Pancreas (tissue), 10 donors: ENCODE measurements at regions not wholly inside any gene's neighbourhood (a gene's known extent, or its start where the extent isn't known, plus 50 kb on each side); places are given as distances from the start of the nearest gene placed in this dataset.

Experiments
- ATAC-seq, 4 donors: fragments of 200-7000 bp; cut with Tn5 transposase; one replicate each; pipeline versions ENCODE4 v1.8.0 to v1.9.1; 2020; ENCODE audit warnings: mild to moderate bottlenecking in 4 of 4, moderate library complexity in 4 of 4
- DNase-seq, 6 donors: peaks; one replicate each; pipeline ENCODE4 v3.0.0-alpha.2; 2020
- FAIRE-seq: peaks from 2 replicates; lab custom pipeline; 2012; peaks lifted over from hg19 to GRCh38; lab: Jason Lieb, UNC
- H3K27ac ChIP-seq, 4 donors: fragments of 200-600 bp; sonication (generic); 1 replicate in 3 of 4; 2 replicates in 1 of 4; pipeline versions ENCODE4 v1.5.0 to v1.8.0; 2020
- H3K27me3 ChIP-seq, 4 donors: fragments of 200-600 bp; one replicate each; pipeline ENCODE4 v1.8.0; 2021
- H3K36me3 ChIP-seq, 3 donors: fragments of 200-600 bp; sonication (generic) in 1 of 3; one replicate each; pipeline versions ENCODE4 v1.5.0 to v1.8.0; 2020 to 2021
- H3K4me1 ChIP-seq, 3 donors: fragments of 200-600 bp; one replicate each; pipeline ENCODE4 v1.8.0; 2021
- H3K4me3 ChIP-seq, 4 donors: fragments of 200-600 bp; sonication (generic) in 2 of 4; one replicate each; pipeline versions ENCODE4 v1.5.0 to v1.8.0; 2020 to 2021
- H3K9me3 ChIP-seq, 4 donors: fragments of 200-600 bp; one replicate each; pipeline ENCODE4 v1.8.0; 2021
- WGBS, 2 donors: extraction: QIAGEN DNeasy Blood & Tissue Kit; methylation state at CpG; one replicate each; pipeline ENCODE4 v1.1.7; 2013; 5-methylcytosine and 5-hydroxymethylcytosine counted together
- intact Hi-C, 3 donors: fragments of 100-400 bp; cut with DNase I; formaldehyde crosslinking; loops; one replicate each; pipeline versions ENCODE4 v1.11.1 to v1.14.2; 2022
- TF ChIP-seq, protein P1 (sequence below), 4 donors: fragments of 200-600 bp; sonication (generic) in 3 of 4; IDR thresholded peaks; one replicate each; pipeline versions ENCODE4 v1.5.0 to v1.8.0; 2021; ENCODE audit warnings: antibody characterized with exemption in 4 of 4
- donor health status: healthy with polysubstance abuse.
- donor health status: DM: no; HTN: no; CAD: no; lungs with moderate emphysema.
- donor health status: DM: no; HTN: no; CAD: no.
- donor health status: control.
- donor health status: control.
- donor health status: Bipolar disorder and iron deficiency.
- donor health status: DM: yes; HTN: yes; CAD: no.
- donor health status: DM: no; HTN: no; CAD: no.
- donor health status: DM: no; HTN: no; CAD: no.
- donor health status: DM: yes; HTN: yes; CAD: no.

DNA sequence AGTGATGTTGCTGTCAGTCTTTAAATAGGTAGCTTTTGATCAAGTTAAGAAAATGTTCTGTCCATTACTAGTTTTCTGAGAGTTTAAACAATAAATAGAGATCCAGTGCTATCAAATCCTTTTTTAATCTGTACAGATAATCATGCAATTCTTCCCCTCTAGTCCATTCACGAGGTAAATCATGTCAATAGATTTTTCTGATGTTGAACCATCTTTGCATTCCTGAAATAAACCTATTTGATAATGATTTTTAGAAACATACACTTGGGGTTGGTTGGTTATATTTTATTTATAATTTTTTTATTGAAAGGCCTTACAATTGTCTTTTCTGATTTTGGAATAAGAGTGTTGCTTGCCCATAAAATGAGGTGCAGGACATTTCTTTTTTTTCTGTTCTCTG, 95.0 kb downstream of the FAM53A start:
- WGBS, 2 donors: 34 to 50% methylated on average over 1 of the region's 1 CpG
- H3K4me3 ChIP-seq: no peak overlapping the region
- DNase-seq (no peak), ATAC-seq (no peak), FAIRE-seq (no peak)
- peaks cover 0 to 5% (median 0%) of the 10 kb centered on the region in 4 donors for H3K9me3 ChIP-seq
- TF ChIP-seq, protein P1, sequence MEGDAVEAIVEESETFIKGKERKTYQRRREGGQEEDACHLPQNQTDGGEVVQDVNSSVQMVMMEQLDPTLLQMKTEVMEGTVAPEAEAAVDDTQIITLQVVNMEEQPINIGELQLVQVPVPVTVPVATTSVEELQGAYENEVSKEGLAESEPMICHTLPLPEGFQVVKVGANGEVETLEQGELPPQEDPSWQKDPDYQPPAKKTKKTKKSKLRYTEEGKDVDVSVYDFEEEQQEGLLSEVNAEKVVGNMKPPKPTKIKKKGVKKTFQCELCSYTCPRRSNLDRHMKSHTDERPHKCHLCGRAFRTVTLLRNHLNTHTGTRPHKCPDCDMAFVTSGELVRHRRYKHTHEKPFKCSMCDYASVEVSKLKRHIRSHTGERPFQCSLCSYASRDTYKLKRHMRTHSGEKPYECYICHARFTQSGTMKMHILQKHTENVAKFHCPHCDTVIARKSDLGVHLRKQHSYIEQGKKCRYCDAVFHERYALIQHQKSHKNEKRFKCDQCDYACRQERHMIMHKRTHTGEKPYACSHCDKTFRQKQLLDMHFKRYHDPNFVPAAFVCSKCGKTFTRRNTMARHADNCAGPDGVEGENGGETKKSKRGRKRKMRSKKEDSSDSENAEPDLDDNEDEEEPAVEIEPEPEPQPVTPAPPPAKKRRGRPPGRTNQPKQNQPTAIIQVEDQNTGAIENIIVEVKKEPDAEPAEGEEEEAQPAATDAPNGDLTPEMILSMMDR (IDR thresholded peaks at IDR 0.05): no peak
- no peaks in the 10 kb centered on the region for H3K36me3 ChIP-seq
- H3K27ac ChIP-seq: no peak overlapping the region
- intact Hi-C loops: no loop called here
- H3K4me1 ChIP-seq: no peaks in the 10 kb centered on the region
- no peaks in the 10 kb centered on the region for H3K27me3 ChIP-seq

DNA sequence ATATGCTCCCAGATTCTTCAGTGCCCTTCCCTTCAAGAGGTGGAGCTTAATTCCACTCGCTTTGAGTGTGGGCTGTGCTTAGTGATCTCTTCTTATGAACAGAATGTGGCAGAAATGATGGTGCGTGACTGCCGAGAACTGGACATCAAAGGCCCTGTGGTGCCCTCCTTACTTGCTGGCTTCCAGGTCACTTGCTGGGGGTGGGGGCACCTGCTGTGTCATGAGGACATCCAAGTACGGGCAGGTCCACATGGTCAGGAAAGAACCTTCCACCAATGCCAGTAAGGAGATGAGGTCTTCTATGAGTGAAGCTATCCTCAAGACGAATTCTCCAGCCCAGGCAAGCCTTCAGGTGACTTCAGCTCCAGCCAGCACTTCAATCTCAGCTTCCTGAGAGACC, 95.8 kb downstream of the FAM53A start:
- H3K4me3 ChIP-seq: no peak overlapping the region
- no peaks in the 10 kb centered on the region for H3K4me1 ChIP-seq
- peaks cover 0 to 5% (median 0%) of the 10 kb centered on the region in 4 donors for H3K9me3 ChIP-seq
- WGBS, 2 donors: 65 to 79% methylated on average over 5 of the region's 5 CpGs
- no peak for DNase-seq
- no peak for FAIRE-seq
- ATAC-seq: no peak
- intact Hi-C loops: no loop called here
- TF ChIP-seq, protein P1 (IDR thresholded peaks at IDR 0.05): no peak
- no peaks in the 10 kb centered on the region for H3K36me3 ChIP-seq
- H3K27me3 ChIP-seq: no peaks in the 10 kb centered on the region
- no peak overlapping the region for H3K27ac ChIP-seq

DNA sequence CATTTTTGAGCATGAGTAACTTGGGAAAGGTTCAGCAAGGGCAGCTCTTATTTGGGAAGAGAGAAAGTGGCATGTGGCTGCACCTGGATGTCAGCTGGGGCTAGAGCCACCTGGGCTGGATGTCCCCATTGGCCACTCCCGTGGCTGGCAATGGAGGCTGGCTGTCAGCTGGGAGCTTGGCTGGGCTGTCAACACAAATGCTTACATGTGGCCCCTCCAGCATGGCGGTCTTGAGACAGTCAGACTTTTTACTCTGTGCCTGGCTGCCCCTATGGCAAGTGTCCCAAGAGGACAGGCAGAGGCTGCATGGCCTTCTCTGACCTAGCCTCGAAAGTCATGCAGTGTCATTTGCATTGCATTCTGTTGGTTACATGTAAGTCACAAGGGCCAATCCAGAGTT, 99.6 kb downstream of the FAM53A start:
- ATAC-seq (no peak), DNase-seq (peak in 2 of 6 donors; percentile 18 to 29), FAIRE-seq (no peak)
- 55 to 56% methylated on average over 3 of the region's 3 CpGs for WGBS, 2 donors
- H3K36me3 ChIP-seq: no peaks in the 10 kb centered on the region
- TF ChIP-seq, protein P1 (IDR thresholded peaks at IDR 0.05): no peak
- no peak overlapping the region for H3K4me3 ChIP-seq
- intact Hi-C loops: no loop called here
- no peak overlapping the region for H3K27ac ChIP-seq
- H3K4me1 ChIP-seq: peaks cover 0 to 3% (median 0%) of the 10 kb centered on the region in 3 donors
- no peaks in the 10 kb centered on the region for H3K27me3 ChIP-seq
- H3K9me3 ChIP-seq: peaks cover 0 to 2% (median 0%) of the 10 kb centered on the region in 4 donors

DNA sequence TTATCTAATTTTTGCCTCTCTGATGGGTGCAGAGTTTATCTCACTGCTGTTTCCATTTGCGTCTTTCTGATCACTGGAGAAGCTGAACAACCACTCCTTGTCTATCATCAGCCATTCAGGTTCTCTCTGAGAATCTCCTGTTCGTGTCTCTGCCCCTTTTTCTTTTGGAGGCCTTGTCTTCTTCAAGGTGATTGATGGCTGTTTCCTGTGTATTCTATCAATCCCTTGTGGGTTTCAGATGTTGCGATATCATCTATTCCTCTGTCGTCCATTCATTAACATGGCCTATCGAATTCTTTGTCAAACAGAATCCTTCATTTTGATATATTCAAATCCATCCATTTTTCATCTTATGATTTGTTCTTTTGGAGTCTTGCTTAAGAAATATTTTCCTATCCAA, 100.3 kb downstream of the FAM53A start:
- Histone ChIP-seq H3K27ac (no peak overlapping the region), H3K27me3 (no peaks in the 10 kb centered on the region), H3K9me3 (no peaks in the 10 kb centered on the region), H3K4me3 (no peak overlapping the region), H3K4me1 (peaks cover 0 to 4% (median 0%) of the 10 kb centered on the region in 3 donors), H3K36me3 (no peaks in the 10 kb centered on the region)
- TF ChIP-seq, protein P1 (IDR thresholded peaks at IDR 0.05): no peak
- DNase-seq (no peak), FAIRE-seq (no peak), ATAC-seq (no peak)
- 78 to 82% methylated on average over 5 of the region's 5 CpGs for WGBS, 2 donors
- intact Hi-C loops: no loop called here

DNA sequence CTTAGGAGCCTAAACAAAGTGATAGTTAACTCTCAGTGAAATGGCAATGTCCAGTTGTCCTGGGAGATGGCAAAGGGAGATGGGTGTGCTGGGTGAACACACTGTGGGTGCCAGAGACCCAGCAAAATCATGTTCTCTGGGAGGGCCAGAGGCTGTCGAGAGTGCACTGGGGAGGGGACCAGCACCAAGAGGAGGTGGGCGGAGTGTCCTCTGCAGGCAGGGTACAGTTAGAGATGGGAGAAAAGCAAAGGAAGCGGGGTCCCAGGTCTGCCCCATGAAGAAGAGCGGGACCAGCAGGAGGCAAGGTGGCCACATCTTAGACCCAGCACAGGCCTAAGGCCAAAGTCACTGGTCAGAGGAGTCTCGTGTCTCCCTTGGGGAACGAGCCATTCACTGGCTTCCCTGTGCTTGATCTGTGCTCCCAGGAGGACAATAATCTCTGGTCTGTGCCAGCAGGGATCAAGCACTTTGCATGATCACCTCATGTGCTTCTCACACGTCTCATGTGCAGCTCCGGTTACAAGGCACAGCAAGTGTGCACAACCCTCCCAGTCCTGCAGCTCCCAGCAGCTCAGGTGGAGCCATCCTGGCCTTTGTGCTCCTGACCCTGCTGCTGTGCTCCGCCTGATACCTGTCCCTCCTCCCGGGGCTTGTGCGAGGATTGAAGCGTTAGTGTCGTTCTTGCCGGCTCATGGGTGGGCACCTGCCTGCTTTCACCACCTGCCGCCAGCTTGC, 100.9 kb downstream of the FAM53A start:
- intact Hi-C loops: no loop called here
- no peaks in the 10 kb centered on the region for H3K27me3 ChIP-seq
- H3K9me3 ChIP-seq: no peaks in the 10 kb centered on the region
- no peak for FAIRE-seq
- peaks cover 0 to 4% (median 0%) of the 10 kb centered on the region in 3 donors for H3K4me1 ChIP-seq
- no peak overlapping the region for H3K27ac ChIP-seq
- no peak for ATAC-seq
- no peak overlapping the region for H3K4me3 ChIP-seq
- 79 to 82% methylated on average over 15 of the region's 15 CpGs for WGBS, 2 donors
- no peaks in the 10 kb centered on the region for H3K36me3 ChIP-seq
- TF ChIP-seq, protein P1 (IDR thresholded peaks at IDR 0.05): no peak
- peak in 3 of 6 donors; percentile 12 to 38 (median 33) for DNase-seq
